GM12878 (cell line): ENCODE measurements at regions not wholly inside any gene's neighbourhood (a gene's known extent, or its start where the extent isn't known, plus 50 kb on each side); places are given as distances from the start of the nearest gene placed in this dataset.

Source experiments
- ATF7 ChIP-seq: fragments of 450-650 bp; IDR thresholded peaks from 2 replicates; pipeline ENCODE4 v1.6.1; 2016; ENCODE audit warnings: low read depth, mild to moderate bottlenecking
- CREB1 ChIP-seq: IDR thresholded peaks from 2 replicates; pipeline ENCODE4 v1.6.1; 2012; ENCODE audit warnings: low read depth, mild to moderate bottlenecking, inconsistent platforms
- CTCF ChIP-seq, 3 experiments: IDR thresholded peaks in 2 of 3; conservative IDR thresholded peaks in 1 of 3; 2 replicates each; pipeline ENCODE4 v1.5.1; 2011; ENCODE audit warnings: low read depth in 3 of 3, low read length in 3 of 3, mild to moderate bottlenecking in 3 of 3, control low read depth in 2 of 3, moderate library complexity in 2 of 3, inconsistent platforms in 1 of 3, mixed read lengths in 1 of 3; ENCODE audit not compliant: control insufficient read depth in 2 of 3, insufficient read depth in 1 of 3; ENCODE audit errors: extremely low read depth in 1 of 3
- EGR1 ChIP-seq, 2 experiments: IDR thresholded peaks; 1 replicate in 1 of 2; 2 replicates in 1 of 2; pipeline ENCODE4 v1.6.1; 2011 to 2012; ENCODE audit warnings: low read depth in 2 of 2, low read length in 2 of 2, borderline replicate concordance in 1 of 2, mild to moderate bottlenecking in 1 of 2, moderate library complexity in 1 of 2
- EZH2 ChIP-seq: IDR thresholded peaks from 2 replicates; pipeline ENCODE4 v1.6.1; 2012; ENCODE audit warnings: low read depth, mild to moderate bottlenecking, control low read depth, inconsistent platforms, low read length, borderline replicate concordance; ENCODE audit not compliant: control insufficient read depth
- PBX3 ChIP-seq: IDR thresholded peaks from 2 replicates; pipeline ENCODE4 v1.6.1; 2011; ENCODE audit warnings: mild to moderate bottlenecking, low read depth, low read length, moderate library complexity; ENCODE audit not compliant: insufficient replicate concordance
- POLR2A ChIP-seq: IDR thresholded peaks from 2 replicates; pipeline ENCODE4 v1.6.1; 2011; ENCODE audit warnings: low read depth, mild to moderate bottlenecking, low read length
- ZBTB11 ChIP-seq: fragments of 450-650 bp; formaldehyde crosslinking; IDR thresholded peaks from 2 replicates; pipeline ENCODE4 v1.5.0; 2022; ENCODE audit warnings: mild to moderate bottlenecking, missing genetic modification characterization
- ZNF274 ChIP-seq: IDR thresholded peaks from one replicate; pipeline ENCODE4 v1.8.0; 2011; ENCODE audit not compliant: insufficient read length, insufficient read depth
- TF ChIP-seq, protein P1 (sequence below): IDR thresholded peaks from 2 replicates; pipeline ENCODE4 v1.6.1; 2012; ENCODE audit warnings: low read length, inconsistent platforms
- TF ChIP-seq, protein P2 (sequence below): fragments of 450-650 bp; IDR thresholded peaks from 2 replicates; pipeline ENCODE4 v1.6.1; 2016; ENCODE audit warnings: mild to moderate bottlenecking, moderate library complexity, borderline replicate concordance

DNA sequence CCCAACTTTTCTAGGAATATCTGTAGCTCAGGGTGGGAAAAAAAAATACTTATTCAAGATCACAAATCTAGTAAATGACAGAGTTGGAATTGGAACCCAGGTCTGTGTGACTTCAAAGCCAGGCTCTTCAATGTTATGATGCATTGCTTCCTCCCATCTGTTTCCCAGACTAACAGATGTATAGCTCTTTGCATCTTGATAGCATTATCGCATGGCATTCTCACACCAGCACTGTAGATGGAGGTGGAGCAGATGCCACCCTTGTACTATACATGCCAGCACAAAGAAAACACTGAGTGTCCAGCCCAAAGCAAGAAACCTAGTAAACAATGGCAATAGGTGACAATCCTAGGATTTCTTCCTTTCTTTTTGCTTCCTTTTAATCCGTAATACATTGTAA lies 497.3 kb downstream of the NEBL start:
- TF ChIP-seq POLR2A = no peak
- TF ChIP-seq ZBTB11 = no peak
- no peak for TF ChIP-seq ATF7
- no peak for TF ChIP-seq CTCF (IDR thresholded peaks at IDR 0.05 in 2 of 3, conservative IDR thresholded peaks at IDR 0.05 in 1 of 3; ENCODE audit: control insufficient read depth in 2 of 3, extremely low read depth in 1 of 3, insufficient read depth in 1 of 3, low read depth in 3 of 3, low read length in 3 of 3)
- no peak for TF ChIP-seq CREB1
- TF ChIP-seq EZH2 = no peak
- TF ChIP-seq, protein P1, sequence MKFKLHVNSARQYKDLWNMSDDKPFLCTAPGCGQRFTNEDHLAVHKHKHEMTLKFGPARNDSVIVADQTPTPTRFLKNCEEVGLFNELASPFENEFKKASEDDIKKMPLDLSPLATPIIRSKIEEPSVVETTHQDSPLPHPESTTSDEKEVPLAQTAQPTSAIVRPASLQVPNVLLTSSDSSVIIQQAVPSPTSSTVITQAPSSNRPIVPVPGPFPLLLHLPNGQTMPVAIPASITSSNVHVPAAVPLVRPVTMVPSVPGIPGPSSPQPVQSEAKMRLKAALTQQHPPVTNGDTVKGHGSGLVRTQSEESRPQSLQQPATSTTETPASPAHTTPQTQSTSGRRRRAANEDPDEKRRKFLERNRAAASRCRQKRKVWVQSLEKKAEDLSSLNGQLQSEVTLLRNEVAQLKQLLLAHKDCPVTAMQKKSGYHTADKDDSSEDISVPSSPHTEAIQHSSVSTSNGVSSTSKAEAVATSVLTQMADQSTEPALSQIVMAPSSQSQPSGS = no peak
- no peak for TF ChIP-seq ZNF274
- TF ChIP-seq, protein P2, sequence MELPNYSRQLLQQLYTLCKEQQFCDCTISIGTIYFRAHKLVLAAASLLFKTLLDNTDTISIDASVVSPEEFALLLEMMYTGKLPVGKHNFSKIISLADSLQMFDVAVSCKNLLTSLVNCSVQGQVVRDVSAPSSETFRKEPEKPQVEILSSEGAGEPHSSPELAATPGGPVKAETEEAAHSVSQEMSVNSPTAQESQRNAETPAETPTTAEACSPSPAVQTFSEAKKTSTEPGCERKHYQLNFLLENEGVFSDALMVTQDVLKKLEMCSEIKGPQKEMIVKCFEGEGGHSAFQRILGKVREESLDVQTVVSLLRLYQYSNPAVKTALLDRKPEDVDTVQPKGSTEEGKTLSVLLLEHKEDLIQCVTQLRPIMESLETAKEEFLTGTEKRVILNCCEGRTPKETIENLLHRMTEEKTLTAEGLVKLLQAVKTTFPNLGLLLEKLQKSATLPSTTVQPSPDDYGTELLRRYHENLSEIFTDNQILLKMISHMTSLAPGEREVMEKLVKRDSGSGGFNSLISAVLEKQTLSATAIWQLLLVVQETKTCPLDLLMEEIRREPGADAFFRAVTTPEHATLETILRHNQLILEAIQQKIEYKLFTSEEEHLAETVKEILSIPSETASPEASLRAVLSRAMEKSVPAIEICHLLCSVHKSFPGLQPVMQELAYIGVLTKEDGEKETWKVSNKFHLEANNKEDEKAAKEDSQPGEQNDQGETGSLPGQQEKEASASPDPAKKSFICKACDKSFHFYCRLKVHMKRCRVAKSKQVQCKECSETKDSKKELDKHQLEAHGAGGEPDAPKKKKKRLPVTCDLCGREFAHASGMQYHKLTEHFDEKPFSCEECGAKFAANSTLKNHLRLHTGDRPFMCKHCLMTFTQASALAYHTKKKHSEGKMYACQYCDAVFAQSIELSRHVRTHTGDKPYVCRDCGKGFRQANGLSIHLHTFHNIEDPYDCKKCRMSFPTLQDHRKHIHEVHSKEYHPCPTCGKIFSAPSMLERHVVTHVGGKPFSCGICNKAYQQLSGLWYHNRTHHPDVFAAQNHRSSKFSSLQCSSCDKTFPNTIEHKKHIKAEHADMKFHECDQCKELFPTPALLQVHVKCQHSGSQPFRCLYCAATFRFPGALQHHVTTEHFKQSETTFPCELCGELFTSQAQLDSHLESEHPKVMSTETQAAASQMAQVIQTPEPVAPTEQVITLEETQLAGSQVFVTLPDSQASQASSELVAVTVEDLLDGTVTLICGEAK = no peak
- TF ChIP-seq PBX3 = no peak
- no peak for TF ChIP-seq EGR1 (IDR thresholded peaks at IDR 0.05; ENCODE audit: borderline replicate concordance in 1 of 2, low read depth in 2 of 2, low read length in 2 of 2)
